MCF 10A (cell line): ENCODE measurements at regions not wholly inside any gene's neighbourhood (a gene's known extent, or its start where the extent isn't known, plus 50 kb on each side); places are given as distances from the start of the nearest gene placed in this dataset.
"Not testable (repeated sequence)": the region's sequence is repeated elsewhere in the genome, so short reads cannot be mapped to it uniquely, and the experiment has no call there.

Source experiments
- BruUV-seq: library from RNA; stranded (reverse); fragments of 400-500 nt; replicated peaks from 2 replicates; lab custom pipeline; 2021; lab: Mats Ljungman, UMichigan
- CTCF ChIA-PET: fragments of 300-600 bp; sonication (Branson Sonifier 250); formaldehyde crosslinking; extraction: SDS; loops from one replicate; lab custom pipeline; 2021; ENCODE audit warnings: antibody characterized with exemption, inconsistent platforms; lab: Yijun Ruan, JAX
- POLR2A ChIA-PET: fragments of 300-600, 350-650 bp; sonication (Branson Sonifier 250); formaldehyde crosslinking; extraction: SDS; loops from one replicate; lab custom pipeline; 2020; ENCODE audit warnings: antibody characterized with exemption, inconsistent platforms; lab: Yijun Ruan, JAX
- DNase-seq: peaks from one replicate; pipeline ENCODE4 v3.0.0-alpha.2; 2018; ENCODE audit not compliant: unreplicated experiment
- H3K27ac Mint-ChIP-seq: one replicate; pipeline ENCODE4 v1.8.0; 2022; ENCODE audit warnings: mild to moderate bottlenecking, low read depth, mixed read lengths; ENCODE audit not compliant: unreplicated experiment
- H3K27me3 Mint-ChIP-seq: one replicate; pipeline ENCODE4 v1.8.0; 2022; ENCODE audit warnings: mixed read lengths; ENCODE audit not compliant: insufficient read depth, unreplicated experiment
- H3K36me3 Mint-ChIP-seq: one replicate; pipeline ENCODE4 v1.8.0; 2022; ENCODE audit warnings: mild to moderate bottlenecking, moderate library complexity, mixed read lengths; ENCODE audit not compliant: insufficient read depth, unreplicated experiment
- H3K4me1 Mint-ChIP-seq: one replicate; pipeline ENCODE4 v1.8.0; 2022; ENCODE audit warnings: mixed read lengths; ENCODE audit not compliant: insufficient read depth, unreplicated experiment
- H3K4me3 Mint-ChIP-seq: one replicate; pipeline ENCODE4 v1.8.0; 2022; ENCODE audit warnings: mild to moderate bottlenecking, moderate library complexity, mixed read lengths; ENCODE audit not compliant: unreplicated experiment
- H3K9me3 Mint-ChIP-seq: one replicate; pipeline ENCODE4 v1.8.0; 2022; ENCODE audit warnings: mixed read lengths; ENCODE audit not compliant: unreplicated experiment
- CTCF ChIP-seq: fragments of 200-600 bp; IDR thresholded peaks from one replicate; pipeline ENCODE4 v1.8.0; 2022; ENCODE audit warnings: antibody characterized with exemption, mild to moderate bottlenecking; ENCODE audit not compliant: unreplicated experiment
- intact Hi-C: fragments of 100-400 bp; cut with micrococcal nuclease; formaldehyde crosslinking; loops from 2 replicates; pipeline ENCODE4 v1.14.1; 2022

GRCh38 chr12:5173511-5174011 is 129.9 kb downstream of the KCNA5 start:
- no peak overlapping the region for H3K27ac Mint-ChIP-seq
- POLR2A ChIA-PET, result no interaction called here

GRCh38 chr12:5175415-5175814 is 131.7 kb downstream of the KCNA5 start:
- H3K27me3 Mint-ChIP-seq, H3K36me3 Mint-ChIP-seq, DNase-seq, POLR2A ChIA-PET, CTCF ChIA-PET, intact Hi-C loops, H3K4me1 Mint-ChIP-seq, BruUV-seq, H3K4me3 Mint-ChIP-seq, H3K27ac Mint-ChIP-seq: not testable (repeated sequence)
- peaks cover 23% of the 10 kb centered on the region for H3K9me3 Mint-ChIP-seq

More at GRCh38 chr12:5173511-5174011, 129.9 kb downstream of the KCNA5 start:
- CTCF ChIA-PET, result interaction anchor here (0.7 kb wide), 1 partner anchor 49 kb away, joined by 4 read pairs; no protein-coding TSS in a partner anchor
- Mint-ChIP-seq H3K36me3 (no peaks in the 10 kb centered on the region), H3K4me3 (no peak overlapping the region), H3K4me1 (no peaks in the 10 kb centered on the region), H3K9me3 (peaks cover 32% of the 10 kb centered on the region), H3K27me3 (no peaks in the 10 kb centered on the region)
- intact Hi-C loops, result no loop called here
- DNase-seq, result no peak
- TF ChIP-seq CTCF, result no peak
- BruUV-seq, result no TSS peak

GRCh38 chr12:5176036-5176435 is 132.4 kb downstream of the KCNA5 start:
- Mint-ChIP-seq H3K4me3 (no peak overlapping the region), H3K9me3 (peaks cover 23% of the 10 kb centered on the region), H3K27me3 (no peaks in the 10 kb centered on the region), H3K4me1 (no peaks in the 10 kb centered on the region), H3K36me3 (no peaks in the 10 kb centered on the region), H3K27ac (no peak overlapping the region)
- CTCF ChIA-PET, result no interaction called here
- no TSS peak for BruUV-seq
- intact Hi-C loops, result no loop called here
- POLR2A ChIA-PET, result no interaction called here
- DNase-seq, result no peak
- no peak for TF ChIP-seq CTCF

GRCh38 chr12:5177096-5177495 is 133.4 kb downstream of the KCNA5 start:
- intact Hi-C loops, result no loop called here
- CTCF ChIA-PET, result interaction anchor here (0.7 kb wide), 1 partner anchor 48 kb away, joined by 3 read pairs; no protein-coding TSS in a partner anchor
- no TSS peak for BruUV-seq

More at GRCh38 chr12:5177096-5177495, 133.4 kb downstream of the KCNA5 start:
- TF ChIP-seq CTCF, result no peak
- Mint-ChIP-seq H3K4me3 (no peak overlapping the region), H3K36me3 (no peaks in the 10 kb centered on the region), H3K27ac (no peak overlapping the region), H3K27me3 (no peaks in the 10 kb centered on the region), H3K9me3 (peaks cover 23% of the 10 kb centered on the region), H3K4me1 (no peaks in the 10 kb centered on the region)
- DNase-seq, result no peak
- POLR2A ChIA-PET, result no interaction called here
